ENCODE measurements at regions not wholly inside any gene's neighbourhood (a gene's known extent, or its start where the extent isn't known, plus 50 kb on each side); places are given as distances from the start of the nearest gene placed in this dataset.

DNA sequence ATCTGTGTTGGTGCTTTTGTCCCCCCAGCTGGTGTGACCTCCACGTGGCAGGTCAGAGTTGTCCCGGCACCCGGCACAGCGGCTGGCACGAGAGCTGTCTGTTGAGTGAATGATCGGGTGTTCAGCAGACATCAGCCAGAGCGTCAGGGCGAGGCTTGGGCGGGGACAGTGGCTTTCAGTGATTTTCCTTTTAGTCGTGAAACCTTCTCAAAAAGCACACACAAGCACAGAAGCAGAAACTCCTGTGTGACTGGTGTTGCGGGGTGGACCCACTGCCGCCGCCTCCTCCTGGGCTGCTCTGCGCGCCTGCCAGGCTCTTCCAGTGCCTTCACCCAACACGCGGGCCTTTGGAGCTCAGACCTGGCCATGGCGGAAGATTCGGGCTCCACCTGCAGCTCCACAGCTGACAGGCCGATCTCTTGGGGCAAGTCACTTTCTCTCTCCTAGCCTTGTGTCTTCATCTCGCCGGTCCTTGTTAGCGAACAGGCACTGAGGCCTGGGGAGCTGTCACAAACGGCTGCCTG is 51.4 kb upstream of the HGFAC start:
- FAIRE-seq = no peak

More for the DNA sequence above, 51.4 kb upstream of the HGFAC start:
- no peak overlapping the region for H3K4me2 ChIP-seq (ENCODE audit: insufficient read depth, low read length)
- CTCF ChIA-PET = interaction anchor here (1.1 to 2.5 kb wide), 2 partner anchors 20 to 35 kb away, joined by 4 to 15 read pairs; no protein-coding TSS in a partner anchor
- H3K79me2 ChIP-seq (ENCODE audit: control insufficient read depth, insufficient read depth, low read length) = peaks cover 3% of the 10 kb centered on the region
- no peak overlapping the region for H2AFZ ChIP-seq (ENCODE audit: low read depth, low read length)
- H3K4me1 ChIP-seq (ENCODE audit: control insufficient read depth, extremely low read depth, insufficient read depth, low read length) = peaks cover 28% of the 10 kb centered on the region
- H4K20me1 ChIP-seq (replicated peaks; ENCODE audit: control insufficient read depth, extremely low read depth, insufficient read depth, low read length) = no peaks in the 10 kb centered on the region
- no peak for DNase-seq (ENCODE audit: low read depth, low spot score)
- no peak overlapping the region for H3K9ac ChIP-seq (replicated peaks; ENCODE audit: extremely low read depth, insufficient read depth, low read length)
- no peak overlapping the region for H3K27ac ChIP-seq (ENCODE audit: insufficient read depth, low read depth, low read length)
- H3K36me3 ChIP-seq (ENCODE audit: control insufficient read depth in 2 of 2, extremely low read depth in 1 of 2, insufficient read depth in 2 of 2, low read length in 2 of 2) = no peaks in the 10 kb centered on the region
- no peaks in the 10 kb centered on the region for H3K9me1 ChIP-seq (replicated peaks; ENCODE audit: control insufficient read depth, extremely low read depth, insufficient read depth, low read length)
- no peak for TF ChIP-seq JUN (IDR thresholded peaks at IDR 0.05; ENCODE audit: borderline replicate concordance, insufficient read depth, insufficient read length, low read depth)
- TF ChIP-seq, protein P1, sequence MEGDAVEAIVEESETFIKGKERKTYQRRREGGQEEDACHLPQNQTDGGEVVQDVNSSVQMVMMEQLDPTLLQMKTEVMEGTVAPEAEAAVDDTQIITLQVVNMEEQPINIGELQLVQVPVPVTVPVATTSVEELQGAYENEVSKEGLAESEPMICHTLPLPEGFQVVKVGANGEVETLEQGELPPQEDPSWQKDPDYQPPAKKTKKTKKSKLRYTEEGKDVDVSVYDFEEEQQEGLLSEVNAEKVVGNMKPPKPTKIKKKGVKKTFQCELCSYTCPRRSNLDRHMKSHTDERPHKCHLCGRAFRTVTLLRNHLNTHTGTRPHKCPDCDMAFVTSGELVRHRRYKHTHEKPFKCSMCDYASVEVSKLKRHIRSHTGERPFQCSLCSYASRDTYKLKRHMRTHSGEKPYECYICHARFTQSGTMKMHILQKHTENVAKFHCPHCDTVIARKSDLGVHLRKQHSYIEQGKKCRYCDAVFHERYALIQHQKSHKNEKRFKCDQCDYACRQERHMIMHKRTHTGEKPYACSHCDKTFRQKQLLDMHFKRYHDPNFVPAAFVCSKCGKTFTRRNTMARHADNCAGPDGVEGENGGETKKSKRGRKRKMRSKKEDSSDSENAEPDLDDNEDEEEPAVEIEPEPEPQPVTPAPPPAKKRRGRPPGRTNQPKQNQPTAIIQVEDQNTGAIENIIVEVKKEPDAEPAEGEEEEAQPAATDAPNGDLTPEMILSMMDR (IDR thresholded peaks at IDR 0.05; ENCODE audit: extremely low read depth in 1 of 2, insufficient read depth in 1 of 2, low read depth in 1 of 2, low read length in 2 of 2) = no peak
- TF ChIP-seq POLR2A (IDR thresholded peaks at IDR 0.05; ENCODE audit: low read depth, low read length) = no peak
- no peak for TF ChIP-seq MYC (IDR thresholded peaks at IDR 0.05; ENCODE audit: low read depth, low read length)
- TF ChIP-seq FOS (IDR thresholded peaks at IDR 0.05; ENCODE audit: borderline replicate concordance, insufficient read depth, low read length) = no peak
- TF ChIP-seq GATA2 (IDR thresholded peaks at IDR 0.05; ENCODE audit: insufficient read depth, insufficient read length, low read depth, low read length) = no peak
- TF ChIP-seq EZH2 (IDR thresholded peaks at IDR 0.05; ENCODE audit: borderline replicate concordance, low read depth, low read length, severe bottlenecking) = no peak
- TF ChIP-seq, protein P2, sequence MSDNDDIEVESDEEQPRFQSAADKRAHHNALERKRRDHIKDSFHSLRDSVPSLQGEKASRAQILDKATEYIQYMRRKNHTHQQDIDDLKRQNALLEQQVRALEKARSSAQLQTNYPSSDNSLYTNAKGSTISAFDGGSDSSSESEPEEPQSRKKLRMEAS (IDR thresholded peaks at IDR 0.05; ENCODE audit: insufficient read depth, insufficient read length) = no peak
- BruUV-seq (replicated peaks) = no TSS peak
- POLR2A ChIA-PET = no interaction called here
- intact Hi-C loops (cut with micrococcal nuclease) (no loop called here), dilution Hi-C loops (cut with MboI; ENCODE audit: extremely low pct_ligation_motif_present, low sequenced_read_pairs) (no loop called here)
- H3K27me3 ChIP-seq (ENCODE audit: control insufficient read depth in 2 of 2, insufficient read depth in 2 of 2, low read length in 2 of 2) = no peaks in the 10 kb centered on the region
- no peaks in the 10 kb centered on the region for H3K9me3 ChIP-seq (replicated peaks; ENCODE audit: control insufficient read depth, insufficient read depth, low read length)
- no peak overlapping the region for H3K4me3 ChIP-seq (replicated peaks in 1 of 3; ENCODE audit: insufficient read depth in 1 of 3, low read depth in 1 of 3, low read length in 3 of 3)
